HG03442 (cell line): ENCODE measurements at regions not wholly inside any gene's neighbourhood (a gene's known extent, or its start where the extent isn't known, plus 50 kb on each side); places are given as distances from the start of the nearest gene placed in this dataset.
"Not testable (repeated sequence)": the region's sequence is repeated elsewhere in the genome, so short reads cannot be mapped to it uniquely, and the experiment has no call there.

Experiments used
- ATAC-seq: cut with Tn5 transposase; IDR thresholded peaks from one replicate; pipeline ENCODE4 v1.9.1; 2021; ENCODE audit warnings: mild to moderate bottlenecking, moderate library complexity; ENCODE audit not compliant: unreplicated experiment

GRCh38 chr19:28701491-28701890 lies 511.5 kb downstream of the UQCRFS1 start:
- no peak for ATAC-seq

GRCh38 chr19:28700176-28700575 lies 512.8 kb downstream of the UQCRFS1 start:
- no peak for ATAC-seq

GRCh38 chr19:28697308-28697707 lies 515.6 kb downstream of the UQCRFS1 start:
- ATAC-seq, result no peak

- ATAC-seq, result no peak
Observed at GRCh38 chr19:28694812-28695211, 518.1 kb downstream of the UQCRFS1 start.

- ATAC-seq, result no peak
Observed at GRCh38 chr19:28691683-28692082, 521.3 kb downstream of the UQCRFS1 start.

- ATAC-seq, result not testable (repeated sequence)
Observed at GRCh38 chr19:28689464-28689863, 523.5 kb downstream of the UQCRFS1 start.

GRCh38 chr19:28687296-28687695 lies 525.7 kb downstream of the UQCRFS1 start:
- no peak for ATAC-seq

GRCh38 chr19:28686756-28687155 lies 526.2 kb downstream of the UQCRFS1 start:
- ATAC-seq, result no peak

- no peak for ATAC-seq
Observed at GRCh38 chr19:28685802-28686201, 527.1 kb downstream of the UQCRFS1 start.

- ATAC-seq, result not testable (repeated sequence)
Observed at GRCh38 chr19:28685077-28685476, 527.9 kb downstream of the UQCRFS1 start.

GRCh38 chr19:28680111-28680510 lies 532.8 kb downstream of the UQCRFS1 start:
- no peak for ATAC-seq

GRCh38 chr19:28670836-28671235 lies 542.1 kb downstream of the UQCRFS1 start:
- ATAC-seq, result no peak

- ATAC-seq, result no peak
Observed at GRCh38 chr19:28669804-28670203, 543.1 kb downstream of the UQCRFS1 start.

- no peak for ATAC-seq
Observed at GRCh38 chr19:28667348-28667977, 545.5 kb downstream of the UQCRFS1 start.

- ATAC-seq, result no peak
Observed at GRCh38 chr19:28665748-28666147, 547.2 kb downstream of the UQCRFS1 start.

GRCh38 chr19:28656644-28657043 lies 556.3 kb downstream of the UQCRFS1 start:
- no peak for ATAC-seq

- no peak for ATAC-seq
Observed at GRCh38 chr19:28655054-28655453, 557.9 kb downstream of the UQCRFS1 start.

GRCh38 chr19:28652765-28653164 lies 560.2 kb downstream of the UQCRFS1 start:
- ATAC-seq, result no peak

GRCh38 chr19:28646629-28647028 lies 566.3 kb downstream of the UQCRFS1 start:
- ATAC-seq, result no peak

GRCh38 chr19:28644169-28644775 lies 568.7 kb downstream of the UQCRFS1 start:
- ATAC-seq, result no peak

- no peak for ATAC-seq
Observed at GRCh38 chr19:28642787-28643683, 569.9 kb downstream of the UQCRFS1 start.

- ATAC-seq, result no peak
Observed at GRCh38 chr19:28641395-28641794, 571.6 kb downstream of the UQCRFS1 start.
